B cell (primary cell): ENCODE measurements at regions not wholly inside any gene's neighbourhood (a gene's known extent, or its start where the extent isn't known, plus 50 kb on each side); places are given as distances from the start of the nearest gene placed in this dataset.

Experiments
- ATAC-seq: fragments of 200-7000 bp; cut with Tn5 transposase; one replicate; pipeline ENCODE4 v1.10.0; 2021; ENCODE audit warnings: low read depth, mild to moderate bottlenecking, moderate number of reproducible peaks, moderate library complexity
- CTCF ChIA-PET: fragments of 350-600 bp; sonication (Branson Sonifier 250); formaldehyde crosslinking; loops from one replicate; lab custom pipeline; 2021; ENCODE audit warnings: antibody characterized with exemption, inconsistent platforms; lab: Charles Lee
- POLR2A ChIA-PET: fragments of 350-600 bp; sonication (Branson Sonifier 250); formaldehyde crosslinking; loops from one replicate; lab custom pipeline; 2021; ENCODE audit warnings: antibody characterized with exemption; lab: Charles Lee
- DNase-seq: peaks from one replicate; pipeline ENCODE4 v3.0.0; 2013
- H2AFZ ChIP-seq: 2 replicates; pipeline ENCODE4 v1.6.1; 2012; ENCODE audit warnings: mild to moderate bottlenecking, low read depth, low read length; ENCODE audit not compliant: insufficient read depth, poor library complexity, severe bottlenecking
- H3K27ac ChIP-seq, 2 donors: 1 replicate in 1 of 2; 2 replicates in 1 of 2; pipeline ENCODE4 v1.5.1; 2012 to 2013; ENCODE audit warnings: low read length in 2 of 2, mild to moderate bottlenecking in 2 of 2, moderate library complexity in 1 of 2
- H3K27me3 ChIP-seq, 4 experiments: fragments of 200-600 bp in 1 of 4; sonication (generic) in 1 of 4; replicated peaks in 1 of 4; 1 replicate in 2 of 4; 2 replicates in 2 of 4; pipeline versions ENCODE4 v1.6.1 to v1.7.0; 2013 to 2016; ENCODE audit warnings: low read length in 3 of 4, mild to moderate bottlenecking in 2 of 4, mixed read lengths in 1 of 4, moderate library complexity in 1 of 4; ENCODE audit not compliant: insufficient read depth in 4 of 4, control insufficient read depth in 3 of 4; ENCODE audit errors: control extremely low read depth in 1 of 4
- H3K36me3 ChIP-seq, 2 experiments: replicated peaks in 1 of 2; 1 replicate in 1 of 2; 2 replicates in 1 of 2; pipeline versions ENCODE4 v1.6.1 to v1.7.1; 2013; ENCODE audit warnings: low read length in 1 of 2; ENCODE audit not compliant: insufficient read depth in 2 of 2, control insufficient read depth in 1 of 2; ENCODE audit errors: control extremely low read depth in 1 of 2, extremely low read depth in 1 of 2
- H3K4me1 ChIP-seq, 2 donors: fragments of 200-600 bp in 1 of 2; sonication (generic) in 1 of 2; 1 replicate in 1 of 2; 2 replicates in 1 of 2; pipeline versions ENCODE4 v1.5.1 to v1.6.1; 2013 to 2017; ENCODE audit warnings: low read length in 2 of 2; ENCODE audit not compliant: control insufficient read depth in 2 of 2, insufficient read depth in 2 of 2
- H3K4me2 ChIP-seq: replicated peaks from 2 replicates; pipeline ENCODE3; 2012; ENCODE audit warnings: mild to moderate bottlenecking, low read depth, low read length; ENCODE audit not compliant: poor library complexity, severe bottlenecking
- H3K4me3 ChIP-seq, 5 experiments: fragments of 200-600 bp in 1 of 5; sonication (generic) in 1 of 5; 1 replicate in 3 of 5; 2 replicates in 2 of 5; pipeline versions ENCODE4 v1.5.1 to v1.7.0; 2011 to 2016; ENCODE audit warnings: low read length in 4 of 5, mild to moderate bottlenecking in 4 of 5, low read depth in 2 of 5, control low read depth in 1 of 5, moderate library complexity in 1 of 5; ENCODE audit not compliant: insufficient read depth in 1 of 5; ENCODE audit errors: control extremely low read depth in 1 of 5, extremely low read depth in 1 of 5
- H3K79me2 ChIP-seq: fragments of 200-600 bp; sonication (generic); one replicate; pipeline ENCODE4 v1.6.0; 2016; ENCODE audit warnings: low read length; ENCODE audit not compliant: control insufficient read depth, insufficient read depth
- H3K9ac ChIP-seq: fragments of 200-600 bp; sonication (generic); 2 replicates; pipeline ENCODE4 v1.6.1; 2017; ENCODE audit warnings: mild to moderate bottlenecking, low read length, moderate library complexity
- H3K9me3 ChIP-seq, 3 donors: one replicate each; pipeline versions ENCODE4 v1.6.1 to v1.7.1; 2013; ENCODE audit warnings: low read length in 2 of 3; ENCODE audit not compliant: control insufficient read depth in 2 of 3, insufficient read depth in 1 of 3; ENCODE audit errors: control extremely low read depth in 1 of 3
- H4K20me1 ChIP-seq: 2 replicates; pipeline ENCODE4 v1.6.0; 2012; ENCODE audit warnings: mild to moderate bottlenecking, low read length; ENCODE audit not compliant: insufficient read depth, control insufficient read depth, poor library complexity, severe bottlenecking
- H3K27ac Mint-ChIP-seq: one replicate; pipeline ENCODE4 v1.8.0; 2021; ENCODE audit warnings: mixed read lengths
- H3K27me3 Mint-ChIP-seq: one replicate; pipeline ENCODE4 v1.8.0; 2021; ENCODE audit warnings: mixed read lengths
- H3K4me1 Mint-ChIP-seq: one replicate; pipeline ENCODE4 v1.8.0; 2021; ENCODE audit warnings: mixed read lengths
- H3K4me3 Mint-ChIP-seq: one replicate; pipeline ENCODE4 v1.8.0; 2021; ENCODE audit warnings: mixed read lengths
- H3K9me3 Mint-ChIP-seq: one replicate; pipeline ENCODE4 v1.8.0; 2022; ENCODE audit warnings: mixed read lengths; ENCODE audit not compliant: insufficient read depth
- CTCF ChIP-seq: fragments of 200-600 bp; IDR thresholded peaks from one replicate; pipeline ENCODE4 v1.8.0; 2022; ENCODE audit warnings: antibody characterized with exemption, mild to moderate bottlenecking
- EZH2 ChIP-seq: IDR thresholded peaks from 2 replicates; pipeline ENCODE4 v1.6.1; 2012; ENCODE audit warnings: borderline replicate concordance, low read depth, mild to moderate bottlenecking, moderate library complexity, low read length; ENCODE audit not compliant: insufficient read depth, poor library complexity, severe bottlenecking
- WGBS: methylation state at CpG from one replicate; pipeline ENCODE4 v1.1.5; 2013; ENCODE audit warnings: missing lambda C conversion rate; ENCODE audit not compliant: insufficient coverage; 5-methylcytosine and 5-hydroxymethylcytosine counted together
- intact Hi-C: fragments of 100-400 bp; cut with micrococcal nuclease; formaldehyde crosslinking; loops from one replicate; pipeline ENCODE4 v1.10.0; 2022

- Histone ChIP-seq H3K4me2 (no peak overlapping the region), H3K27me3 (no peaks in the 10 kb centered on the region), H3K36me3 (no peaks in the 10 kb centered on the region), H3K4me1 (no peaks in the 10 kb centered on the region), H3K9me3 (peaks cover 0 to 22% (median 0%) of the 10 kb centered on the region in 3 donors), H3K27ac (no peak overlapping the region), H3K9ac (no peak overlapping the region), H2AFZ (no peak overlapping the region), H4K20me1 (no peaks in the 10 kb centered on the region), H3K4me3 (no peak overlapping the region), H3K79me2 (no peaks in the 10 kb centered on the region)
- intact Hi-C loops, result no loop called here
- no peak overlapping the region for H3K4me3 Mint-ChIP-seq
- no peak overlapping the region for H3K27ac Mint-ChIP-seq
- 86% methylated on average over 6 of the region's 6 CpGs for WGBS
- ChIA-PET CTCF (no interaction called here), POLR2A (no interaction called here)
- ATAC-seq (no peak), DNase-seq (no peak)
- H3K4me1 Mint-ChIP-seq, result no peaks in the 10 kb centered on the region
- no peaks in the 10 kb centered on the region for H3K27me3 Mint-ChIP-seq
- peaks cover 2% of the 10 kb centered on the region for H3K9me3 Mint-ChIP-seq
- TF ChIP-seq CTCF, result no peak
- TF ChIP-seq EZH2, result no peak
These were observed 511.1 kb downstream of the GLRX3 start for GRCh38 chr10:130647341-130647740.

DNA sequence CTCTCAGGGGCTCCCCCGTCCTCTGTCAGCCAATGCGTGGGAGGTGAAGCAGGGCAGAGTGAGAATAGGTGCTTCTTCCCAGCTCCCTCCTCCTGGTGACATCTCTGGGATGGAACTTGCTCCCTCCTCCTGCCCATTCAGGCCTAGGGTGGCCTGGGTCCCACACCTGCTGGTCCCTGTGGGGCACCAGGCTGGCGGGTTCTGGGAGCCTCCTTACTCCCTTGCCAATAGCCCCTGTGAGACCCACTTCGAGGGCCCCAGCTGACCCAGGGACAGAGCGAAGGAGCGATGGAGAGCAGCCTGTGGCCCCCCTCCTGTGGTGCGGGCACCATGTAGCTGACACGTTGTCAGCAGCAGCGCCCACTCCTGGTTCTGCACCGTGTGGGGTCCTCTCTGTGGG is 512.6 kb downstream of the GLRX3 start:
- H3K27me3 ChIP-seq, result no peaks in the 10 kb centered on the region
- TF ChIP-seq EZH2 (no peak), CTCF (no peak)
- peaks cover 2% of the 10 kb centered on the region for H3K9me3 Mint-ChIP-seq
- H3K36me3 ChIP-seq, result no peaks in the 10 kb centered on the region
- POLR2A ChIA-PET, result no interaction called here
- no peak overlapping the region for H2AFZ ChIP-seq
- peaks cover 0 to 31% (median 0%) of the 10 kb centered on the region in 3 donors for H3K9me3 ChIP-seq
- H3K4me3 Mint-ChIP-seq, result no peak overlapping the region
- no peaks in the 10 kb centered on the region for H3K79me2 ChIP-seq
- DNase-seq, result no peak
- no peaks in the 10 kb centered on the region for H3K4me1 Mint-ChIP-seq
- intact Hi-C loops, result no loop called here
- H3K27ac Mint-ChIP-seq, result no peak overlapping the region
- CTCF ChIA-PET, result no interaction called here
- no peaks in the 10 kb centered on the region for H4K20me1 ChIP-seq
- no peaks in the 10 kb centered on the region for H3K27me3 Mint-ChIP-seq
- H3K4me3 ChIP-seq, result no peak overlapping the region
- no peak overlapping the region for H3K4me2 ChIP-seq
- H3K4me1 ChIP-seq, result no peaks in the 10 kb centered on the region
- no peak for ATAC-seq
- 90% methylated on average over 9 of the region's 10 CpGs for WGBS
- H3K9ac ChIP-seq, result no peak overlapping the region
- H3K27ac ChIP-seq, result no peak overlapping the region
